Esophagus (tissue), 2 donors: ENCODE measurements at regions not wholly inside any gene's neighbourhood (a gene's known extent, or its start where the extent isn't known, plus 50 kb on each side); places are given as distances from the start of the nearest gene placed in this dataset.

Experiments used
- H3K27ac ChIP-seq, 2 donors: one replicate each; pipeline ENCODE4 v1.5.1; 2013; ENCODE audit warnings: low read depth in 2 of 2, mild to moderate bottlenecking in 2 of 2, inconsistent platforms in 1 of 2, low read length in 1 of 2, moderate library complexity in 1 of 2
- H3K27me3 ChIP-seq, 2 donors: one replicate each; pipeline ENCODE4 v1.6.1; 2013; ENCODE audit warnings: low read length in 2 of 2, control low read depth in 1 of 2, mild to moderate bottlenecking in 1 of 2; ENCODE audit not compliant: insufficient read depth in 2 of 2, control insufficient read depth in 1 of 2
- H3K36me3 ChIP-seq, 2 donors: one replicate each; pipeline ENCODE4 v1.6.1; 2013; ENCODE audit warnings: low read length in 1 of 2; ENCODE audit not compliant: control insufficient read depth in 2 of 2, insufficient read depth in 2 of 2
- H3K4me1 ChIP-seq, 2 donors: one replicate each; pipeline ENCODE4 v1.6.1; 2013; ENCODE audit warnings: low read length in 1 of 2; ENCODE audit not compliant: control insufficient read depth in 2 of 2, insufficient read depth in 2 of 2
- H3K4me3 ChIP-seq, 2 donors: one replicate each; pipeline ENCODE4 v1.5.1; 2013; ENCODE audit warnings: low read length in 2 of 2, mild to moderate bottlenecking in 2 of 2, low read depth in 1 of 2, moderate library complexity in 1 of 2
- H3K9me3 ChIP-seq, 2 donors: one replicate each; pipeline ENCODE4 v1.6.1; 2013; ENCODE audit warnings: mild to moderate bottlenecking in 2 of 2, low read depth in 1 of 2, low read length in 1 of 2, moderate library complexity in 1 of 2; ENCODE audit not compliant: control insufficient read depth in 2 of 2, insufficient read depth in 1 of 2
- WGBS, 2 donors: extraction: QIAGEN DNeasy Blood & Tissue Kit; methylation state at CpG; one replicate each; pipeline ENCODE4 v1.1.7; 2013; 5-methylcytosine and 5-hydroxymethylcytosine counted together
- donor health status: healthy with polysubstance abuse.
- donor health status: Bipolar disorder and iron deficiency.

- Histone ChIP-seq H3K36me3 (no peaks in the 10 kb centered on the region), H3K27me3 (no peaks in the 10 kb centered on the region), H3K4me3 (no peak overlapping the region), H3K4me1 (no peaks in the 10 kb centered on the region), H3K9me3 (no peaks in the 10 kb centered on the region), H3K27ac (no peak overlapping the region)
- 85 to 90% methylated on average over 3 of the region's 3 CpGs for WGBS, 2 donors
Observed at GRCh38 chr6:112835078-112835477, 487.9 kb downstream of the RFPL4B start.

GRCh38 chr6:112839525-112839961, 492.4 kb downstream of the RFPL4B start:
- no peak overlapping the region for H3K4me3 ChIP-seq
- H3K4me1 ChIP-seq, result no peaks in the 10 kb centered on the region
- H3K27me3 ChIP-seq, result no peaks in the 10 kb centered on the region
- H3K36me3 ChIP-seq, result no peaks in the 10 kb centered on the region
- H3K27ac ChIP-seq, result no peak overlapping the region
- no peaks in the 10 kb centered on the region for H3K9me3 ChIP-seq

- Histone ChIP-seq H3K36me3 (no peaks in the 10 kb centered on the region), H3K9me3 (no peaks in the 10 kb centered on the region), H3K4me1 (no peaks in the 10 kb centered on the region), H3K4me3 (no peak overlapping the region), H3K27me3 (no peaks in the 10 kb centered on the region), H3K27ac (no peak overlapping the region)
- 82 to 83% methylated on average over 4 of the region's 4 CpGs for WGBS, 2 donors
Observed at GRCh38 chr6:112841553-112842329, 494.6 kb downstream of the RFPL4B start.

GRCh38 chr6:112842330-112842685, 495.2 kb downstream of the RFPL4B start:
- Histone ChIP-seq H3K9me3 (no peaks in the 10 kb centered on the region), H3K4me1 (no peaks in the 10 kb centered on the region), H3K27ac (no peak overlapping the region), H3K36me3 (no peaks in the 10 kb centered on the region), H3K27me3 (no peaks in the 10 kb centered on the region), H3K4me3 (no peak overlapping the region)

- Histone ChIP-seq H3K4me3 (no peak overlapping the region), H3K27ac (no peak overlapping the region), H3K4me1 (no peaks in the 10 kb centered on the region), H3K9me3 (no peaks in the 10 kb centered on the region), H3K27me3 (no peaks in the 10 kb centered on the region), H3K36me3 (no peaks in the 10 kb centered on the region)
- 50 to 61% methylated on average over 3 of the region's 3 CpGs for WGBS, 2 donors
Observed at GRCh38 chr6:112846681-112847080, 499.6 kb downstream of the RFPL4B start.

GRCh38 chr6:112851146-112851545, 504.0 kb downstream of the RFPL4B start:
- no peak overlapping the region for H3K4me3 ChIP-seq
- H3K27me3 ChIP-seq, result no peaks in the 10 kb centered on the region
- no peaks in the 10 kb centered on the region for H3K36me3 ChIP-seq
- no peaks in the 10 kb centered on the region for H3K9me3 ChIP-seq
- WGBS, 2 donors, result 20 to 27% methylated on average over 1 of the region's 1 CpG
- no peak overlapping the region for H3K27ac ChIP-seq
- no peaks in the 10 kb centered on the region for H3K4me1 ChIP-seq

GRCh38 chr6:112853162-112853561, 506.0 kb downstream of the RFPL4B start:
- Histone ChIP-seq H3K4me3 (no peak overlapping the region), H3K4me1 (no peaks in the 10 kb centered on the region), H3K27me3 (no peaks in the 10 kb centered on the region), H3K36me3 (no peaks in the 10 kb centered on the region), H3K27ac (no peak overlapping the region), H3K9me3 (no peaks in the 10 kb centered on the region)
- 59 to 71% methylated on average over 2 of the region's 2 CpGs for WGBS, 2 donors

GRCh38 chr6:112863753-112864152, 516.6 kb downstream of the RFPL4B start:
- H3K27me3 ChIP-seq, result no peaks in the 10 kb centered on the region
- H3K36me3 ChIP-seq, result no peaks in the 10 kb centered on the region
- H3K4me3 ChIP-seq, result no peak overlapping the region
- 57 to 86% methylated on average over 1 of the region's 1 CpG for WGBS, 2 donors
- H3K9me3 ChIP-seq, result no peaks in the 10 kb centered on the region
- H3K4me1 ChIP-seq, result no peaks in the 10 kb centered on the region
- no peak overlapping the region for H3K27ac ChIP-seq

- Histone ChIP-seq H3K27ac (no peak overlapping the region), H3K4me1 (no peaks in the 10 kb centered on the region), H3K27me3 (no peaks in the 10 kb centered on the region), H3K36me3 (no peaks in the 10 kb centered on the region), H3K9me3 (no peaks in the 10 kb centered on the region), H3K4me3 (no peak overlapping the region)
- 76 to 82% methylated on average over 2 of the region's 2 CpGs for WGBS, 2 donors
Observed at GRCh38 chr6:112865131-112865530, 518.0 kb downstream of the RFPL4B start.

- no peaks in the 10 kb centered on the region for H3K36me3 ChIP-seq
- H3K27me3 ChIP-seq, result no peaks in the 10 kb centered on the region
- 89 to 94% methylated on average over 1 of the region's 1 CpG for WGBS, 2 donors
- peaks cover 0 to 3% of the 10 kb centered on the region in 2 donors for H3K4me1 ChIP-seq
- H3K9me3 ChIP-seq, result no peaks in the 10 kb centered on the region
- no peak overlapping the region for H3K4me3 ChIP-seq
- H3K27ac ChIP-seq, result no peak overlapping the region
Observed at GRCh38 chr6:112874881-112875280, 527.8 kb downstream of the RFPL4B start.
